ENCODE measurements at regions not wholly inside any gene's neighbourhood (a gene's known extent, or its start where the extent isn't known, plus 50 kb on each side); places are given as distances from the start of the nearest gene placed in this dataset.

DNA sequence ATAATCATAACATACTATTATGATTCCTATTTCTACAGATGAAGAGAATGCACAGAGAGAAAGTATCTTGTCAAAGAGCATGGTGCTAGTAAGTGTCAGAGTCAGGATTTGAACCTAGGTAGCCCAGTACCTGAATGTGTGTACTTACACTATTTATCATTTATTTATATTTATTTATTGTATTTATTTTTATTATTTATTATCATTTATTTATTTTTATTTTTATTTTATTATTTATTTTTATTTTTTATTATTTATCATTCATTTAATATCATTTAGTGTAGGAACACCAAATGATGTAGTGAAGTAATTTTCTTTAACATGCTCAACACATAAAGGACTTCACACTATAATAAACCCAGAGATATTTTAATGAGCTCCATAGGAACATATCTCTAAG lies 209.4 kb upstream of the ZFP42 start:
- Histone ChIP-seq H4K8ac (replicated peaks; ENCODE audit: insufficient read length, low read depth, low read length) (no peak overlapping the region), H3K23ac (ENCODE audit: insufficient read length, low read depth, low read length) (no peak overlapping the region), H4K20me1 (ENCODE audit: control insufficient read depth, insufficient read depth, insufficient read length) (no peaks in the 10 kb centered on the region), H3K14ac (ENCODE audit: insufficient read depth, low read length) (no peak overlapping the region), H3K27me3 (ENCODE audit: insufficient read depth, low read length) (no peaks in the 10 kb centered on the region), H3K4me2 (ENCODE audit: insufficient read depth, insufficient read length, low read length) (no peak overlapping the region), H2BK15ac (ENCODE audit: low read depth, low read length) (no peak overlapping the region), H3K18ac (ENCODE audit: insufficient read length, low read depth, low read length) (no peak overlapping the region), H2BK120ac (ENCODE audit: low read depth, low read length, poor library complexity, severe bottlenecking) (no peak overlapping the region), H2AFZ (ENCODE audit: low read length) (no peak overlapping the region), H3K4me1 (ENCODE audit: insufficient read depth, low read length) (no peaks in the 10 kb centered on the region), H4K91ac (ENCODE audit: insufficient read length, low read depth, low read length) (no peak overlapping the region), H3K79me2 (ENCODE audit: insufficient read depth, low read length) (no peaks in the 10 kb centered on the region), H2BK20ac (ENCODE audit: low read depth, low read length, poor library complexity, severe bottlenecking) (no peak overlapping the region), H2BK5ac (ENCODE audit: insufficient read length, low read length) (no peak overlapping the region), H3K56ac (ENCODE audit: insufficient read length, low read depth, low read length) (no peak overlapping the region), H2BK12ac (ENCODE audit: insufficient read length, low read depth, low read length) (no peak overlapping the region), H3K27ac (ENCODE audit: insufficient read length, low read depth, low read length) (no peak overlapping the region), H3K4ac (ENCODE audit: low read depth, low read length) (no peak overlapping the region), H3K79me1 (ENCODE audit: insufficient read depth, low read depth, low read length, poor library complexity, severe bottlenecking) (no peaks in the 10 kb centered on the region), H4K5ac (ENCODE audit: insufficient read length, low read depth, low read length) (no peak overlapping the region), H3K9ac (ENCODE audit: extremely low read depth, insufficient read length, low read length) (no peak overlapping the region), H3K23me2 (ENCODE audit: insufficient read length, low read depth, low read length, poor library complexity, severe bottlenecking) (no peaks in the 10 kb centered on the region), H2AK5ac (ENCODE audit: insufficient read length, low read length) (no peak overlapping the region), H3T11ph (ENCODE audit: low read length) (no peak overlapping the region), H3K9me3 (ENCODE audit: control insufficient read depth, low read depth, low read length) (peaks cover 6% of the 10 kb centered on the region)
- no peak for TF ChIP-seq CTCF (conservative IDR thresholded peaks at IDR 0.05)
- peaks cover 0 to 13% (median 4%) of the 10 kb centered on the region in 3 experiments for H3K36me3 Mint-ChIP-seq (ENCODE audit: insufficient read depth in 1 of 3, low read depth in 3 of 3)
- no peak overlapping the region for H3K27ac Mint-ChIP-seq
- peaks cover 5 to 6% of the 10 kb centered on the region in 2 experiments; a peak in 4 of 5 replicates for H3K9me3 Mint-ChIP-seq
- no peaks in the 10 kb centered on the region; the same call in 1 of the 2 replicates for H3K27me3 Mint-ChIP-seq (ENCODE audit: low read depth)
- DNase-seq: no peak
- H3K4me1 Mint-ChIP-seq: peaks cover 3 to 5% of the 10 kb centered on the region in 2 experiments; a peak in 2 of 4 replicates
- no peak overlapping the region for H3K4me3 Mint-ChIP-seq
